OCI-LY7 (cell line): ENCODE measurements at regions not wholly inside any gene's neighbourhood (a gene's known extent, or its start where the extent isn't known, plus 50 kb on each side); places are given as distances from the start of the nearest gene placed in this dataset.
A peak's percentile ranks its signal among the peaks of the same experiment; 100 is the strongest.

Experiments used
- BruUV-seq: library from RNA; stranded (reverse); fragments of 400-500 nt; replicated peaks from 2 replicates; lab custom pipeline; 2021; lab: Mats Ljungman, UMichigan
- CTCF ChIA-PET: fragments of 300-600 bp; sonication (Branson Sonifier 250); formaldehyde crosslinking; loops from one replicate; lab custom pipeline; 2022; ENCODE audit warnings: antibody characterized with exemption; ENCODE audit not compliant: unreplicated experiment; lab: Charles Lee
- POLR2A ChIA-PET: fragments of 300-600 bp; sonication (Branson Sonifier 250); formaldehyde crosslinking; loops from one replicate; lab custom pipeline; 2022; ENCODE audit warnings: antibody characterized with exemption; lab: Charles Lee
- DNase-seq: peaks from one replicate; pipeline ENCODE4 v3.0.0-alpha.2; 2015; ENCODE audit warnings: low spot score
- H2AFZ ChIP-seq: fragments of 200-600 bp; sonication (generic), shearing (Covaris generic); 2 replicates; pipeline ENCODE4 v1.6.1; 2014; ENCODE audit warnings: mild to moderate bottlenecking, antibody characterized with exemption, low read length, moderate library complexity
- H3K27ac ChIP-seq: fragments of 200-600 bp; sonication (generic); 2 replicates; pipeline ENCODE4 v1.5.1; 2014; ENCODE audit warnings: mixed run types, low read depth, mild to moderate bottlenecking, moderate library complexity, low read length, inconsistent platforms; ENCODE audit not compliant: poor library complexity, severe bottlenecking
- H3K36me3 ChIP-seq: fragments of 200-600 bp; sonication (generic); 2 replicates; pipeline ENCODE4 v1.6.1; 2014; ENCODE audit warnings: mild to moderate bottlenecking, antibody characterized with exemption, low read length, moderate library complexity, mixed read lengths; ENCODE audit not compliant: insufficient read depth
- H3K4me1 ChIP-seq: fragments of 200-600 bp; sonication (generic); 2 replicates; pipeline ENCODE4 v1.5.1; 2014; ENCODE audit warnings: mild to moderate bottlenecking, low read length; ENCODE audit not compliant: insufficient read depth, poor library complexity, severe bottlenecking
- H3K4me2 ChIP-seq: fragments of 200-600 bp; sonication (generic); 2 replicates; pipeline ENCODE4 v1.6.1; 2014; ENCODE audit warnings: mild to moderate bottlenecking, low read length
- H3K4me3 ChIP-seq: fragments of 200-600 bp; sonication (generic); 2 replicates; pipeline ENCODE4 v1.5.1; 2014; ENCODE audit warnings: mild to moderate bottlenecking, low read depth, low read length; ENCODE audit not compliant: poor library complexity, severe bottlenecking
- H3K79me2 ChIP-seq: fragments of 200-600 bp; sonication (generic); 2 replicates; pipeline ENCODE4 v1.6.1; 2016; ENCODE audit warnings: low read depth, mild to moderate bottlenecking, low read length, moderate library complexity, mixed read lengths; ENCODE audit not compliant: insufficient read depth
- H3K9me2 ChIP-seq: fragments of 200-600 bp; sonication (generic); 2 replicates; pipeline ENCODE4 v1.6.1; 2016; ENCODE audit warnings: mild to moderate bottlenecking, low read length, mixed read lengths; ENCODE audit not compliant: insufficient read depth
- H3K9me3 ChIP-seq: fragments of 200-600 bp; sonication (generic); 2 replicates; pipeline ENCODE4 v1.6.1; 2014; ENCODE audit warnings: mild to moderate bottlenecking, mixed run types, low read length, mixed read lengths
- H4K20me1 ChIP-seq: fragments of 200-600 bp; sonication (generic); 2 replicates; pipeline ENCODE4 v1.6.1; 2014; ENCODE audit warnings: mild to moderate bottlenecking, antibody characterized with exemption, low read length, moderate library complexity, mixed read lengths; ENCODE audit not compliant: insufficient read depth
- CTCF ChIP-seq: fragments of 200-600 bp; sonication (generic); conservative IDR thresholded peaks from 2 replicates; pipeline ENCODE4 v1.5.1; 2014; ENCODE audit warnings: mild to moderate bottlenecking, antibody characterized with exemption, low read length, moderate library complexity, mixed read lengths
- EZH2phosphoT487 ChIP-seq: fragments of 200-600 bp; sonication (generic); IDR thresholded peaks from 2 replicates; pipeline ENCODE4 v1.6.1; 2018; ENCODE audit warnings: low read depth, borderline replicate concordance, mild to moderate bottlenecking, mixed run types, antibody characterized with exemption, low read length, moderate library complexity, mixed read lengths
- intact Hi-C: fragments of 100-400 bp; cut with micrococcal nuclease; formaldehyde crosslinking; loops from one replicate; pipeline ENCODE4 v1.10.0; 2022; ENCODE audit not compliant: unreplicated experiment

DNA sequence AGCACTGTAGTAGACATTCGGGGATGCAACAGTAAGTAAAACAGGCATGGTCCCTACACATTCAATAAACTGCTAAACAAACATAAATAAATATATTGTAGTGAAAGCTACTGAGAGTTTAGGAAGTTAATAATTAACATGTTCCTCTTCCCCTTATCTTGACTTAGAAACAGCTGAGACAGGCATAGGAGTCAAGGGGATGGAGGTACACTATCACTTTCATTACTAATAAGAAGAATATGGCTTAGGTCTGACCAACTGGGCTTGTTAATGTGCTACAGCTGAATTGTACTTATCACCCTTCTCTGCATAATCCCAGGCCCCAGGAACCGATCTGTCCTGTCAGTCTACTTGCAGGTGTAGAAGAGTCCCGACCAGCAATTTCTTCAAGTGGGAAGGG, 116.3 kb upstream of the DAZL start:
- BruUV-seq, result no TSS peak
- no peaks in the 10 kb centered on the region for H3K79me2 ChIP-seq
- no peak for DNase-seq
- no peaks in the 10 kb centered on the region for H3K9me2 ChIP-seq
- H3K9me3 ChIP-seq, result 0 out of 2 replicates have a peak, but pooled peaks cover 5% of the 10 kb centered on the region
- ChIA-PET POLR2A (interaction anchor here (0.6 kb wide), 2 partner anchors 125 to 175 kb away, joined by 3 to 5 read pairs; no protein-coding TSS in a partner anchor), CTCF (no interaction called here)
- intact Hi-C loops, result no loop called here
- no peak overlapping the region for H3K4me3 ChIP-seq
- H4K20me1 ChIP-seq, result no peaks in the 10 kb centered on the region
- no peaks in the 10 kb centered on the region for H3K36me3 ChIP-seq
- no peak overlapping the region for H3K27ac ChIP-seq
- H2AFZ ChIP-seq, result no peak overlapping the region
- no peaks in the 10 kb centered on the region for H3K4me1 ChIP-seq
- no peak overlapping the region for H3K4me2 ChIP-seq
- TF ChIP-seq CTCF (no peak), EZH2phosphoT487 (no peak)

- no peak overlapping the region for H3K4me3 ChIP-seq
- intact Hi-C loops, result no loop called here
- H3K9me3 ChIP-seq, result 0 out of 2 replicates have a peak, but pooled peaks cover 5% of the 10 kb centered on the region
- H3K9me2 ChIP-seq, result no peaks in the 10 kb centered on the region
- no peak overlapping the region for H3K4me2 ChIP-seq
- TF ChIP-seq CTCF (peak; percentile 30; the same call in 1 of the 2 replicates), EZH2phosphoT487 (no peak)
- ChIA-PET POLR2A (interaction anchor here (0.5 to 0.7 kb wide), 3 partner anchors 83 to 527 kb away, joined by 3 to 4 read pairs (median 3); no protein-coding TSS in a partner anchor), CTCF (no interaction called here)
- no peaks in the 10 kb centered on the region for H3K36me3 ChIP-seq
- no peak overlapping the region for H2AFZ ChIP-seq
- no peaks in the 10 kb centered on the region for H3K79me2 ChIP-seq
- H3K4me1 ChIP-seq, result no peaks in the 10 kb centered on the region
- no peak overlapping the region for H3K27ac ChIP-seq
- H4K20me1 ChIP-seq, result no peaks in the 10 kb centered on the region
- DNase-seq, result peak; percentile 13
- BruUV-seq, result no TSS peak
Observed at GRCh38 chr3:16723978-16724377, 118.8 kb upstream of the DAZL start.

DNA sequence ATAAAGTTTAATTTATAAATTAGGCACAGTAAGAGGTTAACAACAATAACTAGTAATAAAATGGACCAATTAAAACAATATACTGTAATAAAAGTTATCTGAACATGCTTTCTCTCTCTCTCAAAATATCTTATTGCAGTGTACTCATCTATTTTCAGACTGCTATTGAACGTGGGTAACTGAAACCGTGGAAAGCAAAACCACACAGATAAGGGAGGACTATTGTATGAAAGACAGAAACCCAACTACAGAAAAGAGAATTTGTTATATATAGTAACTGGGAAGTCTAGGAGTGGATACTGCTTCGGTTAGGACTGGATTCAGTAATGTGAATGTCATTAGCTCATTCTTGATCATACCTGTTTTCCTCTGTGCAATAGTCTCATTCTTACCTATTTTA, 119.3 kb upstream of the DAZL start:
- Histone ChIP-seq H3K27ac (no peak overlapping the region), H3K36me3 (no peaks in the 10 kb centered on the region), H4K20me1 (no peaks in the 10 kb centered on the region), H3K9me3 (0 out of 2 replicates have a peak, but pooled peaks cover 5% of the 10 kb centered on the region), H3K9me2 (no peaks in the 10 kb centered on the region), H3K79me2 (no peaks in the 10 kb centered on the region), H3K4me3 (no peak overlapping the region), H3K4me1 (no peaks in the 10 kb centered on the region), H3K4me2 (no peak overlapping the region), H2AFZ (no peak overlapping the region)
- DNase-seq, result no peak
- TF ChIP-seq EZH2phosphoT487 (no peak), CTCF (no peak)
- no TSS peak for BruUV-seq
- ChIA-PET POLR2A (interaction anchor here (0.5 to 0.6 kb wide), 3 partner anchors 82 to 635 kb away, joined by 3 read pairs; no protein-coding TSS in a partner anchor), CTCF (no interaction called here)
- intact Hi-C loops, result no loop called here
